ENCODE measurements at regions not wholly inside any gene's neighbourhood (a gene's known extent, or its start where the extent isn't known, plus 50 kb on each side); places are given as distances from the start of the nearest gene placed in this dataset.

GRCh38 chr13:97072297-97072696 is 78.0 kb upstream of the OXGR1 start:
- TF ChIP-seq EZH2phosphoT487 (IDR thresholded peaks at IDR 0.05; ENCODE audit: low read depth) = no peak
- TF ChIP-seq CTCF (IDR thresholded peaks at IDR 0.05; ENCODE audit: low read depth, low read length) = no peak
